OCI-LY1 (cell line): ENCODE measurements at regions not wholly inside any gene's neighbourhood (a gene's known extent, or its start where the extent isn't known, plus 50 kb on each side); places are given as distances from the start of the nearest gene placed in this dataset.

Experiments
- CTCF ChIP-seq: fragments of 200-600 bp; sonication (generic), shearing (Covaris generic); IDR thresholded peaks from 2 replicates; pipeline ENCODE4 v1.5.1; 2017; ENCODE audit warnings: mild to moderate bottlenecking, antibody characterized with exemption, low read length, moderate library complexity, mixed read lengths
- EZH2 ChIP-seq: fragments of 200-600 bp; sonication (generic), shearing (Covaris generic); IDR thresholded peaks from 2 replicates; pipeline ENCODE4 v1.8.0; 2017; ENCODE audit warnings: borderline replicate concordance, mixed run types, mild to moderate bottlenecking, antibody characterized with exemption, low read length, moderate library complexity, mixed read lengths

- no peak for TF ChIP-seq CTCF
- TF ChIP-seq EZH2, result no peak
Observed at GRCh38 chr7:94182721-94183120, 178.6 kb upstream of the BET1 start.
